HFFc6 (cell line): ENCODE measurements at regions not wholly inside any gene's neighbourhood (a gene's known extent, or its start where the extent isn't known, plus 50 kb on each side); places are given as distances from the start of the nearest gene placed in this dataset.

ENCODE experiments used
- DNase-seq: peaks from one replicate; pipeline ENCODE4 v3.0.0-alpha.2; 2018
- H3K27ac Mint-ChIP-seq: 2 replicates; pipeline ENCODE4 v1.8.0; 2020; ENCODE audit warnings: mild to moderate bottlenecking, mixed read lengths
- H3K27me3 Mint-ChIP-seq: 2 replicates; pipeline ENCODE4 v1.8.0; 2021; ENCODE audit warnings: mild to moderate bottlenecking, moderate library complexity, mixed read lengths; ENCODE audit not compliant: insufficient read depth
- H3K36me3 Mint-ChIP-seq: 2 replicates; pipeline ENCODE4 v1.8.0; 2021; ENCODE audit warnings: low read depth, mixed read lengths
- H3K4me1 Mint-ChIP-seq: 2 replicates; pipeline ENCODE4 v1.8.0; 2020; ENCODE audit warnings: low read depth, mixed read lengths
- H3K4me3 Mint-ChIP-seq: 2 replicates; pipeline ENCODE4 v1.8.0; 2020; ENCODE audit warnings: mild to moderate bottlenecking, moderate library complexity, mixed read lengths
- H3K9me3 Mint-ChIP-seq: 2 replicates; pipeline ENCODE4 v1.8.0; 2020; ENCODE audit warnings: mild to moderate bottlenecking, mixed read lengths
- TF ChIP-seq, protein P1 (sequence below): fragments of 200-600 bp; sonication (generic); IDR thresholded peaks from 2 replicates; pipeline ENCODE4 v1.5.0; 2021; ENCODE audit warnings: antibody characterized with exemption, mild to moderate bottlenecking

DNA sequence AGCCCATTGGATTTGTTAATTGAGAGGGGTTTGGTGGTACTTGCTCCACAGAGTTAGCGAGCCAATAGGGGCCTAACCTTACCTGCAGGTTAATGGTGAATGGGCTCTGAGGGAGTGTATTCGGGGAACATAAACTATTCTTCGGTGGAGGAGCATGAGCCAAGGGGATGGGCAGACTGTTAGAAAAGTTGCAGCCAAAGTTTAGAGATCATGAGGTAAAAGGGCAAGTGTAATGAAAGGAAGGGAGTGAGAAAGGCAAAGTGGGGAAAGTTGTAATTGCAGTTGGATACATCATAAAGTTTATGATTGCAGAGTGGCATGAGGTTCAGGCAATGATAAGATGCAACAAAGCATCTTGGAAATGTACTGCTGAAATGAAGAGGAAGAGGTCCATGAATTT is 142.1 kb upstream of the TBX18 start:
- H3K4me1 Mint-ChIP-seq: no peaks in the 10 kb centered on the region
- DNase-seq: no peak
- TF ChIP-seq, protein P1, sequence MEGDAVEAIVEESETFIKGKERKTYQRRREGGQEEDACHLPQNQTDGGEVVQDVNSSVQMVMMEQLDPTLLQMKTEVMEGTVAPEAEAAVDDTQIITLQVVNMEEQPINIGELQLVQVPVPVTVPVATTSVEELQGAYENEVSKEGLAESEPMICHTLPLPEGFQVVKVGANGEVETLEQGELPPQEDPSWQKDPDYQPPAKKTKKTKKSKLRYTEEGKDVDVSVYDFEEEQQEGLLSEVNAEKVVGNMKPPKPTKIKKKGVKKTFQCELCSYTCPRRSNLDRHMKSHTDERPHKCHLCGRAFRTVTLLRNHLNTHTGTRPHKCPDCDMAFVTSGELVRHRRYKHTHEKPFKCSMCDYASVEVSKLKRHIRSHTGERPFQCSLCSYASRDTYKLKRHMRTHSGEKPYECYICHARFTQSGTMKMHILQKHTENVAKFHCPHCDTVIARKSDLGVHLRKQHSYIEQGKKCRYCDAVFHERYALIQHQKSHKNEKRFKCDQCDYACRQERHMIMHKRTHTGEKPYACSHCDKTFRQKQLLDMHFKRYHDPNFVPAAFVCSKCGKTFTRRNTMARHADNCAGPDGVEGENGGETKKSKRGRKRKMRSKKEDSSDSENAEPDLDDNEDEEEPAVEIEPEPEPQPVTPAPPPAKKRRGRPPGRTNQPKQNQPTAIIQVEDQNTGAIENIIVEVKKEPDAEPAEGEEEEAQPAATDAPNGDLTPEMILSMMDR: no peak
- no peak overlapping the region for H3K27ac Mint-ChIP-seq
- H3K4me3 Mint-ChIP-seq: no peak overlapping the region
- no peaks in the 10 kb centered on the region for H3K9me3 Mint-ChIP-seq
- H3K36me3 Mint-ChIP-seq: no peaks in the 10 kb centered on the region
- H3K27me3 Mint-ChIP-seq: peaks cover 1% of the 10 kb centered on the region; the same call in 1 of the 2 replicates

DNA sequence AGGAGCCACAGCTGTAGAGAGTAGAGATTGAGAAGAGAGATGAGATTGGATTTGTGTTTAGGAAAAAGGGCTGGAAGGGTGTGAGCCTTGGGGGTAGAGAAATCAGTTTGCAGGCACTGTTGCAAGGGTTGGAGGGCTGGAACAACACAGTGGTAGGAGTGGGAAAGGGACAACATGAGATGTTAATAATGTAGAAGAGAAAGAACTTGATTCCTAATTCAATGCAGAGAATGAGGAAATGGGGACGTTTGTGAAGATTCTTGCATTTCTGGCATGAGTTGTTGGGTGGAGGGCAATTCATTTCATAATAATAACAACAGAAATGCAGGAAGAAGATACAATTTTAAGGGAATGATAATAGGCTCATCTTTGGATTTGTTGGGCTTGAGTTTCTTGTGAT is 141.4 kb upstream of the TBX18 start:
- no peaks in the 10 kb centered on the region for H3K9me3 Mint-ChIP-seq
- no peak for DNase-seq
- TF ChIP-seq, protein P1: no peak
- H3K4me3 Mint-ChIP-seq: no peak overlapping the region
- H3K27ac Mint-ChIP-seq: no peak overlapping the region
- no peaks in the 10 kb centered on the region for H3K4me1 Mint-ChIP-seq
- peaks cover 1% of the 10 kb centered on the region; the same call in 1 of the 2 replicates for H3K27me3 Mint-ChIP-seq
- H3K36me3 Mint-ChIP-seq: no peaks in the 10 kb centered on the region

DNA sequence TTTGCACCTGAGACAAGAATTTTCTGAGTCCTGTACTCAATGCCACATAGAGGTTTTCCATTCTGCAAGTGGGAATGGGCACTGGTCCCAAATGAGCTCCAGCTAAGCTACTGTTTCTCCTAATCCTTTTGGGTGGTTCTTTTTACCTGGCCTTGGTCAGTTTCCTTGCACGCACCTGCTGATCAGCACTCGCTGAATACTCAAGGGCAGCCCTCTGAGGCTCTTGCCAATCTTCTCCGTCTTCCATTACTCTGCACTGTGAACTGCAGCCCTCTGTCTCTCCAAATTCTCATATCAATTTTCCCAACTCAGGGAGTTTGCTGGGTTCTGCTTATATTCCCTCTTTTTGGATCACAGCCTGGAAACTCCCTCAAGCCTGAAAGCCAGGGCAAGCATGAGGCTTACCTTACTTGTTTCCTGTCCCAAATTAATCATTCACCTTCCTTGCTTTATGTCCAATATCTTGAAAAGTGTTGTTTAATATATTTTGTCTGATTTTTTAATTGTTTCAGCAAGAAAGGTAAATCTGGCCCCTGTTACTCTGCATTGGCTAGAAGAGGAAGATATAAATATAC is 138.0 kb upstream of the TBX18 start:
- Mint-ChIP-seq H3K4me3 (no peak overlapping the region), H3K36me3 (no peaks in the 10 kb centered on the region), H3K27me3 (peaks cover 1% of the 10 kb centered on the region; the same call in 1 of the 2 replicates), H3K27ac (no peak overlapping the region), H3K4me1 (peaks cover 14% of the 10 kb centered on the region), H3K9me3 (no peaks in the 10 kb centered on the region)
- TF ChIP-seq, protein P1: no peak
- DNase-seq: no peak

DNA sequence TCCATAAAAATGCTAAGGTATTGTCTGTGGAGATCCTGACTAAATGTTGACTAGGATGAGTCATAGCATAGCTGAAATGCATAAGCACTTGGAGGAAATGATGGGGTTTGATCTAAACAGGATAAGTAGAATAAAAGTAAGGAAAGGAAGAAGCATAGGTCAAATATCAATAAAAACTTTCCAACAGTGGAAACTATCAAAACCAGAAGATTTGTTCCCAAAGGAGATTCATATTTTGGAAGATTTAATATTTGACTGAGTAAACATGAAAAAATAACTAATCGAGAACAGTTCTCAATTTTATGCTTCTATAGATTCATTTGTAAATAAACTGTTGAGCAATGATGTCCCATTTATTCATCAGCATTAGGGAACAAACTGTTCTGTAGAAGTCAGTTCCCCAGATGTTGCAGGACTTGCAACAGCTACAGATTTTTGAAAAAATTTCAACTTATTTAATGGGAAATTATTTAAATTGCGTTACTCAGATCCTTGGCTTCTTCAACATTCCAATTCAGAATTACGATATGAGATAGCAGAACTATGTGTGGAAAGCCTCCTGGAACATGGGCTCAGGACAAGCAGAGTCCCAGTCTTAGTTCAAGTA is 133.7 kb upstream of the TBX18 start:
- peaks cover 1% of the 10 kb centered on the region; the same call in 1 of the 2 replicates for H3K27me3 Mint-ChIP-seq
- no peaks in the 10 kb centered on the region for H3K36me3 Mint-ChIP-seq
- no peak overlapping the region; the same call in 1 of the 2 replicates for H3K27ac Mint-ChIP-seq
- H3K9me3 Mint-ChIP-seq: no peaks in the 10 kb centered on the region
- peak; percentile 23 for DNase-seq
- TF ChIP-seq, protein P1: no peak
- H3K4me3 Mint-ChIP-seq: peak overlapping the region; percentile 45; the same call in 1 of the 2 replicates
- H3K4me1 Mint-ChIP-seq: peaks cover 24% of the 10 kb centered on the region

DNA sequence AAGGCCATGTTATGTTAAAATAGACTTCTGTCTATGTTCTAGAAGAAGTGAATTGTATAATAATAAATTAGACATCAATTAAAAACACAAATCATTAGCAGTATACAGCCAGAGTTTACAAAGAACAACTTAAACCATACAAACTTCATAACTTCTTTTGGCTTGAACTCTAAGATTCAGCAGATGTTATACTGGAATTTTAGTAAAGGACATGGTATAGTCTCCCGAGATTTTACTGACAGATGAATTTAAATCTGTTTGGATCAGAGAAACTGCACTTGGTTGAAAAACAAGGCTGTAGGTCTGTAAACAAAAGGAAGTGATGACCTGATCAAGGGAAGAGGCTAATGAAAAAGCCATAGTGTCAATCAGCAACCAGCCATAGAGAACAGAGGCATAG is 132.6 kb upstream of the TBX18 start:
- no peak overlapping the region for H3K4me3 Mint-ChIP-seq
- no peaks in the 10 kb centered on the region for H3K9me3 Mint-ChIP-seq
- TF ChIP-seq, protein P1: no peak
- H3K27ac Mint-ChIP-seq: no peak overlapping the region
- H3K4me1 Mint-ChIP-seq: peaks cover 33% of the 10 kb centered on the region
- no peak for DNase-seq
- no peaks in the 10 kb centered on the region for H3K36me3 Mint-ChIP-seq
- H3K27me3 Mint-ChIP-seq: peaks cover 1% of the 10 kb centered on the region; the same call in 1 of the 2 replicates
